ENCODE measurements at regions not wholly inside any gene's neighbourhood (a gene's known extent, or its start where the extent isn't known, plus 50 kb on each side); places are given as distances from the start of the nearest gene placed in this dataset.

- TF ChIP-seq CTCF (IDR thresholded peaks at IDR 0.05) (no peak), POLR2AphosphoS5 (IDR thresholded peaks at IDR 0.05) (no peak), EP300 (IDR thresholded peaks at IDR 0.05; ENCODE audit: low read depth) (no peak)
Observed at GRCh38 chr1:228921481-228921880, 186.2 kb downstream of the RHOU start.
